Thoracic aorta (tissue), 2 donors: ENCODE measurements at regions not wholly inside any gene's neighbourhood (a gene's known extent, or its start where the extent isn't known, plus 50 kb on each side); places are given as distances from the start of the nearest gene placed in this dataset.

Source experiments
- ATAC-seq: fragments of 150-250 bp; one replicate; pipeline ENCODE4 v1.8.0; 2017; ENCODE audit warnings: low read depth; ENCODE audit not compliant: insufficient number of reproducible peaks, low FRiP score
- DNase-seq: peaks from one replicate; pipeline ENCODE4 v3.0.0-alpha.2; 2020; ENCODE audit warnings: low spot score
- H3K27ac ChIP-seq, 2 donors: fragments of 200-600 bp; sonication (generic); 1 replicate in 1 of 2; 2 replicates in 1 of 2; pipeline ENCODE4 v1.5.1; 2016; ENCODE audit warnings: mild to moderate bottlenecking in 2 of 2, moderate library complexity in 2 of 2
- H3K27me3 ChIP-seq: fragments of 200-600 bp; sonication (generic); replicated peaks from 2 replicates; pipeline ENCODE4 v1.6.0; 2016; ENCODE audit warnings: mild to moderate bottlenecking; ENCODE audit not compliant: insufficient read depth
- H3K36me3 ChIP-seq: fragments of 200-600 bp; sonication (generic); one replicate; pipeline ENCODE4 v1.5.1; 2016
- H3K4me1 ChIP-seq, 2 donors: fragments of 200-600 bp; sonication (generic); 1 replicate in 1 of 2; 2 replicates in 1 of 2; pipeline versions ENCODE4 v1.5.1 to v1.6.0; 2016; ENCODE audit warnings: low read depth in 2 of 2, mild to moderate bottlenecking in 1 of 2; ENCODE audit not compliant: control insufficient read depth in 1 of 2
- H3K4me3 ChIP-seq: fragments of 200-600 bp; sonication (generic); 2 replicates; pipeline ENCODE4 v1.5.1; 2016; ENCODE audit warnings: mild to moderate bottlenecking
- H3K9me3 ChIP-seq: fragments of 200-600 bp; sonication (generic); 2 replicates; pipeline ENCODE4 v1.5.1; 2016
- TF ChIP-seq, protein P1 (sequence below): fragments of 200-600 bp; sonication (generic); IDR thresholded peaks from one replicate; pipeline ENCODE4 v1.5.1; 2019; ENCODE audit warnings: antibody characterized with exemption

GRCh38 chr2:770776-771175 lies 93.6 kb upstream of the TMEM18 start:
- TF ChIP-seq, protein P1, sequence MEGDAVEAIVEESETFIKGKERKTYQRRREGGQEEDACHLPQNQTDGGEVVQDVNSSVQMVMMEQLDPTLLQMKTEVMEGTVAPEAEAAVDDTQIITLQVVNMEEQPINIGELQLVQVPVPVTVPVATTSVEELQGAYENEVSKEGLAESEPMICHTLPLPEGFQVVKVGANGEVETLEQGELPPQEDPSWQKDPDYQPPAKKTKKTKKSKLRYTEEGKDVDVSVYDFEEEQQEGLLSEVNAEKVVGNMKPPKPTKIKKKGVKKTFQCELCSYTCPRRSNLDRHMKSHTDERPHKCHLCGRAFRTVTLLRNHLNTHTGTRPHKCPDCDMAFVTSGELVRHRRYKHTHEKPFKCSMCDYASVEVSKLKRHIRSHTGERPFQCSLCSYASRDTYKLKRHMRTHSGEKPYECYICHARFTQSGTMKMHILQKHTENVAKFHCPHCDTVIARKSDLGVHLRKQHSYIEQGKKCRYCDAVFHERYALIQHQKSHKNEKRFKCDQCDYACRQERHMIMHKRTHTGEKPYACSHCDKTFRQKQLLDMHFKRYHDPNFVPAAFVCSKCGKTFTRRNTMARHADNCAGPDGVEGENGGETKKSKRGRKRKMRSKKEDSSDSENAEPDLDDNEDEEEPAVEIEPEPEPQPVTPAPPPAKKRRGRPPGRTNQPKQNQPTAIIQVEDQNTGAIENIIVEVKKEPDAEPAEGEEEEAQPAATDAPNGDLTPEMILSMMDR, result no peak
- no peak for ATAC-seq
- no peak for DNase-seq
- Histone ChIP-seq H3K9me3 (no peaks in the 10 kb centered on the region), H3K4me1 (no peaks in the 10 kb centered on the region), H3K36me3 (no peaks in the 10 kb centered on the region), H3K4me3 (no peak overlapping the region), H3K27me3 (no peaks in the 10 kb centered on the region), H3K27ac (no peak overlapping the region)

DNA sequence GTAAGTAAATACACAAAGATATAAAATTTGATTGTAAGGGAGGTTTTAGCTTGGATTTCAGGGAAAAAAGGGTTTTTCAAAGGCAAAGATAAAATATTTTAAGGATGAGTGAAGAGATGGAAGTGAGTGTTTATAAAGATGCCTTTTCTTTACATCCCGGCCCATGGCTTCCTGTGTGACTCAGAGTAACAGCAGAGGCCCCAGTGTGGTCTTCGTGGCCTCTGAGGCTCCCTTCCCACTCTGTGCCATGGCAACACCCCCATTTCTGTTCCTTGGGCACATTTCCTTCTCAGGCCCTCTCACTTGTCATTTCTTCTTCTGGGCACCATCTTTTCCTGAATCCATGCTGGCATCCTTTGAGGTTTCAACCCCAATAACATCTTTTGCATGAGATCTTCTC lies 92.6 kb upstream of the TMEM18 start:
- DNase-seq (no peak), ATAC-seq (no peak)
- Histone ChIP-seq H3K9me3 (no peaks in the 10 kb centered on the region), H3K4me1 (no peaks in the 10 kb centered on the region), H3K27ac (no peak overlapping the region), H3K27me3 (no peaks in the 10 kb centered on the region), H3K4me3 (no peak overlapping the region), H3K36me3 (no peaks in the 10 kb centered on the region)
- TF ChIP-seq, protein P1, result no peak

DNA sequence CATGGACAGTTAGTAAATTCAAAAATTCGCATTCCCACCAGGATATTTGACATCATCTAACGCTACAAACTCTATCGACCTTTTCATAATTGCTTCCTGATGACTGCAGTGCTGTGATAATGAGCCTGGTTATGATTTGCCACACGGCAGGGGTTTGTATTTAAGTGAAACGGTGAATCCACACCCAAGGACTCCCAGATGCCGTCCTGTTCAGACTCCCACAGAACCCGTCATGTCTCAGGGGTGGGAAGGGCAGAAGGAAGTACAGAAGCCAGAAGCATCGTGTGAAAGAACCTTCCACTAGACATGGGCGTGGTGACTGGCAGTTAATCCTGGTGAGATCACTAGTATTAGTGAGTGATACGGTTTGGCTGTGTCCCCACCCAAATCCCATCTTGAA lies 91.2 kb upstream of the TMEM18 start:
- Histone ChIP-seq H3K4me1 (no peaks in the 10 kb centered on the region), H3K9me3 (no peaks in the 10 kb centered on the region), H3K27ac (no peak overlapping the region), H3K36me3 (no peaks in the 10 kb centered on the region), H3K27me3 (no peaks in the 10 kb centered on the region), H3K4me3 (no peak overlapping the region)
- no peak for ATAC-seq
- TF ChIP-seq, protein P1, result no peak
- DNase-seq, result no peak

DNA sequence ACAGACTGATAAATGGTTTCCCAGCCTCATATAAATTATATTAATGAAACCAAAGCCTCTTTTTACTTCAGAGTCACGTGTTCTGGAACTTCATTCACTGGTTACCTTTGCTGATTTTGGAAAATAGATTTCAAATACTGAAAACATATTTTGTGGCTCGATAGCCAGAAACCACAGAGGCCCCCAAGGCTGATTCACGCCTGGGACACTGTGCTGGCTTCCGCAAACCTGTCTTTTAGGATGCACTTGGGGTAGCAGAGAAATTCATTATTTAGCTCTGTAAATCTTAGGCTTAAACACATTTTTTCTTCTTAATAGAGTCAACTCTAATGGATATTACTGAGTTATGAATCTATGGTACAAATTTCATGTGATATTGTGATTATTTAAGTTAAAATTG lies 90.7 kb upstream of the TMEM18 start:
- Histone ChIP-seq H3K27ac (no peak overlapping the region), H3K4me1 (no peaks in the 10 kb centered on the region), H3K9me3 (no peaks in the 10 kb centered on the region), H3K36me3 (no peaks in the 10 kb centered on the region), H3K4me3 (no peak overlapping the region), H3K27me3 (no peaks in the 10 kb centered on the region)
- ATAC-seq (no peak), DNase-seq (no peak)
- TF ChIP-seq, protein P1, result no peak

- Histone ChIP-seq H3K4me1 (no peaks in the 10 kb centered on the region), H3K27me3 (no peaks in the 10 kb centered on the region), H3K27ac (no peak overlapping the region), H3K9me3 (no peaks in the 10 kb centered on the region), H3K4me3 (no peak overlapping the region), H3K36me3 (no peaks in the 10 kb centered on the region)
- TF ChIP-seq, protein P1, result no peak
- DNase-seq, result no peak
- ATAC-seq, result no peak
Measured at GRCh38 chr2:767440-767839, 90.2 kb upstream of the TMEM18 start.
